ENCODE measurements at regions not wholly inside any gene's neighbourhood (a gene's known extent, or its start where the extent isn't known, plus 50 kb on each side); places are given as distances from the start of the nearest gene placed in this dataset.

DNA sequence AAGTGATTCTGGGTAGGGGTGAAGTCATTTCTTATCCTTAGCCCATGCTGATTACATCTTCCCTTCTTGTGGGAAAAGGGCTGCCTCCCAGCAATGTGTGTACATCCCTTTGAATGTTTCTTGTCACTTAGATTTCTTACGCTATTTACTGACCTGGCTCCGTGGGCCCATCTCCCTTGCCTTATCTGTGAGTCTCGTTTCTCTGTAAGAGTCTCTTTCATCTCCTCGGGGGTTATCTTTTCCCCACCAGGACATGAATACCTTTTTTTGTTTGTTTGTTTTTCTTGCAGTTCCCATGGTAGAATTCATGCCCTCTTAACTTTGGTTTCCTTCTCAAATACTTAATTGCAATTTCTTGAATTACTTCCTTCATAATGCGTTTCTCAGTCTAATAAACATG is 107.7 kb downstream of the BAMBI start:
- no peak for DNase-seq

DNA sequence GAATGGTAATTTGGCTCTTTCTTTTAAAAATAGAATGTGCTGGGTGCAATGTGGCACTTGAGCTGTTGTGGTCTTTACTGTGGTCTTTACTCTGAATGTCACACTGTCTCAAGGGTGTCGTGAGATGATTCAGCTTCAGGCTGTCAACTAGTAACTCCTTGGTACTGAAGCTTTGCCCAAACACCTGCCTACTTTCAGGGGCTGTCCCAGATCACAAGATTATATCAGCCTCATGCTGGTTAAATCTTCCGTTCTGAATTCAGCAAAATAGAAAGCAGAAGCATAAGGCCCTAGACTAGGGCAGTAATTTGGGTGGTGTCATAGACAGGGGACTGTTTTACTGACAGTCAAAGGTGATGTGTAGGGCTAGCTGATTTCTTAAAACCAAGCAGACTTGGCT is 110.9 kb downstream of the BAMBI start:
- no peak for DNase-seq

DNA sequence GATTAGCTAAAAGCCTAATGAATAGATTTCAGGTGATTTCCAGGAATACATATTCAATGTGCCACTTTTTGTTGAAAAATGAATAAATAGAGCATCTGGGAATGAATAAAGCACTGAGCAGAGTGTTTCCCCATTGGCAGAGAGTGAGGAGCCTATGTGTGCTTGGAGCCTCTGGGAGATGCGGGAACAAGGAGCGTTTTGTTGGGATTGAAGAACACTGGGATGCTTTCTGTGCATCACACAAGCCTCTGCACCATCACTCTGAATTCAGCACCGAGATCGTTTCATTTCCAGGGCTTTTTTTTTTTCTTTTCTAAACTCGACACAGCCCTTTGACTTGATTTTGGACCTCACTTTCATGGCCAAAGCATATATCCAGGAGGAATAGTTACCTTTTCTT is 111.4 kb downstream of the BAMBI start:
- no peak for DNase-seq

DNA sequence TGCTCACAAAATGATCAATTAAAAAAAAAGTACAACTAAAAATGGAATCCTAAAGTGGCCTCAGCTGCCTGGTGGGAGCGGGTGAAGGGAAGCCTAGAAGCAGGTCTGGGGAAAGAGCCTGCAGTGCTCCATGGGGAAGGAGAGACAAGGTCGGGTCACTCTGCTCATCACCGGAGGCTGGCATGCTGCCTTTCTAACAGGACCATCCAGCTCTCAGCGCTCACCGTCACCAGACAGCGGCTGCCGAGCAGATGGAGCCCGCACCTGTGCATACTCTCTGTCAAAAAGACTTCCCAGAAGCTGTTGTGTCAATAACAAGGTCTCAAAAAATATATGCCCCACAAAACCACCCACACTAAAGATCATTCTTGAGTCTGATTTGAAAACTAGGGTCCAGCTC is 112.8 kb downstream of the BAMBI start:
- DNase-seq = no peak

DNA sequence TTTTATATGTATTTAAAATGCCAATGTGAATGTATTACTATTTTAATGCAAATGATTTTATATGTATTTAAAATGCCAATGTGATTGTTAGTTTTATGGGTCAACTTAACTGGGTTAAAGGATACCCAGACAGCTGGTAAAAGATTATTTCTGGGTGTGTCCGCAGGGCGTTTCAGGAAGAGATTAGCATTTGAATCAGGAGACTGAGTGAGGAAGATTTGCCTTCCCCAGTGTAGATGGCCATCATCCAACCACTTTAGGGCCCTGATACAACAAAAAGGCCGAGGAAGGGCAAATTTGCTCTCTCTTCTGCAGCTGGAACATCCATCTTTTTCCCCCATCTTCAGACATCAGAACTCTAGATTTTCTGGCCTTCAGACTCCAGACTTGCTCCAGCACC is 116.2 kb downstream of the BAMBI start:
- no peak for DNase-seq

DNA sequence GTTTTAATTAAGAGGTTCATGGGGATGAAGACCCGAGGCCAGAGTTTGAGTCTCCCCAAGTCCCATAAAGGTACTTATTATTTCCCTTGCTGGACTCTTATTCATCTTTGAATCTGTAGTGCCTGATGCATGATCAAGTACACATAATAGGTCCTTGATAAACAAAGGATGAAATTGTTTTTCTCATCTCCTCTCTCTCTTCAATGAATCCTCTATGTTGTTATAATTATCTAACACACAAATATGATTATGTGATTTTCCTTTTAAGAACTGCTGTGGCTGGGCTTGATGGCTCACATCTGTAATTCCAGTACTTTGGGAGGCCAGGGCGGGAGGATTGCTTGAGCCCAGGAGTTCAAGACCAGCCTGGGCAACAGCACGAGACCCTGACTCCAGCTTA is 117.7 kb downstream of the BAMBI start:
- DNase-seq = no peak

DNA sequence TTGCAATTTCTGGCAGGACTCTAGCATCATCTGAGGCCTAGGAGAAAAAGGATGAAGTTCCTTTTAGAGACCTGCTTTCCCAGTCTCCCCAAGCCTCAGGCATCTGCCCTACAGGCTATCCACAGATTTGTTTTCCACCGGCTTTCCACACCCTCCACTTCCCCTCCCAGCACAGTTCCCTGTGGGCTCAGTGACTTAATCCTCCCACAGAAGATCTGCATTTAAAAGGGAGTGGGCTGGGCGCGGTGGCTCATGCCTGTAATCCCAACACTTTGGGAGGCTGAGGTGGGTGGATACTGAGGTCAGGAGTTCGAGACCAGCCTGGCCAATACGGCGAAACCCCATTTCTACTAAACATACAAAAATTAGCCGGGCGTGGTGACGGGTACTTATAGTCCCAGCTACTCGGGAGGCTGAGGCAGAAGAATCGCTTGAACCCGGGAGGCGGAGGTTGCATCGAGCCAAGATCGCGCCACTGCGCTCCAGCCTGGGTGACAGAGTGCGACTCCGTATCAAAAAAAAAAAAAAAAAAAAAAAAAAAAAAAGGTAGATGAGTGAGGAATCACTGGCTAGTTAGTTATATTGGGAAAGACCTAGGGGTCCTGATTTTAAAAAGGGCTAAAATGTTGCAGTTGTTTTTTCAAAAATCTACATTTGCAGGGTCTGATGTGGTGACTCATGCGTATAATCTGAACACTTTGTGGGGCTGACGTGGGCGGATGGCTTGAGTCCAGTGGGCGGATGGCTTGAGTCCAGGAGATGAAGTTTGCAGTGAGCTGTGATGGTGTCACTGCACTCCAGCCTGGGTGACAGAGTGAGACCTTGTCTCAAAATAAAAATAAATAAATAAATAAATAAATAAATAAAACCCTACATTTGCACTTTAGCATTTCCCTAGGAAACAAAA is 119.5 kb downstream of the BAMBI start:
- no peak for DNase-seq

DNA sequence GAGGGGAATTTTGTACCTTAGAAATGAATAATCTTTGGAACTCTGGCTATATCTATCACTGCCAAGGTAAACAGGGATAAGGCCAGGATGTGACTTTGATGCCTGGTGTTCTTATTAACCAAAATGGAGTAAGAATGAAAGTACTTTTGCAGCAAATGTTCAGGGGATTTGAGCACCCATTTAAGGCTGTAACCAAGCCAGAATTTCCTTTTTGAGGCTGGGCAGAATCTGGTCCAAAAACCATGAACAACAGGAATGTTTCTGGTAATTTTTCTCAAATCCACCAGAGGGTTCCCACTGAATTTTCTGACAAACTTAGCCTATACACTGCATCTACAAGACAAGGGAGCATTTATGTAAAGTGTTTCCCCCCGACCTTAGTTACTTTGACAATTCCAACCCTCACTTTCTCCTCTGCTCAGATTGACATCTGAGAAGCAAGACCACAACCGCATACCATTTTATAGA is 120.6 kb downstream of the BAMBI start:
- no peak for DNase-seq

DNA sequence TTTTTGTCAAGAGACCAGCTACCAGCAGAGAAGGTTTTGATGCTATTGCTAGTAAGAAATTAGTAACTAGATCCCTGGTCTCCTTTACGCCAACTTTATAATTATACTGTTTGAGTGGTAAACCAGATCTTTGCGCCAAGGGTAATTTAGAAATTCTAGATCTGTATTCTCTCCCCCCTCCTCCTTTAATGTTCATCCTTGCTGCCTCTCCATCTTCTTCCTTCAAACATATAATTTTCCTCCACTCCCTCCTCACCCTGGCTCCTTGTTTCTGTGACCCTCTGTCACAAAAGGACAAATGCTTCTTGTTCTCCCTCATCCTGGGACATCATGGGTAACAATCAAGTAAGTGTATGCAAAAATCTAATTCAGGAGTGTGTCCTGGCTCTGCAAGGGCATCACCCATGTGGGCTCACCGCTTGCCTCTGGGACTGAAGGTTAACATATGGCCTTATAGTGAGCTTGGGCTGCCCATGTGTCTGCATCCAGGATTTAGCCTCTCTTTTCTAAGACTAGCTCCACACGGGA is 121.2 kb downstream of the BAMBI start:
- DNase-seq = no peak

DNA sequence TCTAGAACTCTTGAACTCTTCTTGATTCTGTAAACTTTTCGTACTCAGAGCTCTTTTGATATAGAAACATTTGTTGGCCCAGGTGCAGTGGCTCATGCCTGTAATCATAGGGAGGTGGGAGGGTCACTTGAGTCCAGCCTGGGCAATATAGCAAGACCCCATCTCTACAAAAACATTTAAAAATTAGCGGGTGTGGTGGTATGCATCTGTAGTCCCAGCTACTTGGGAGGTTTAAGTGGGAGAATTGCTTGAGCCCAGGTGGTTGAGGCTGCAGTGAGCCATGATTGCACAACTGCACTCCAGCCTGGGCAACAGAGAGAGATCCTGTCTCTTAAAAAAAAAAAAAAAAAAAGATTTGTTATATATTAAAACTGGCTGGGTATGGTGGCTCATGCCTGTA is 121.6 kb downstream of the BAMBI start:
- DNase-seq = no peak

DNA sequence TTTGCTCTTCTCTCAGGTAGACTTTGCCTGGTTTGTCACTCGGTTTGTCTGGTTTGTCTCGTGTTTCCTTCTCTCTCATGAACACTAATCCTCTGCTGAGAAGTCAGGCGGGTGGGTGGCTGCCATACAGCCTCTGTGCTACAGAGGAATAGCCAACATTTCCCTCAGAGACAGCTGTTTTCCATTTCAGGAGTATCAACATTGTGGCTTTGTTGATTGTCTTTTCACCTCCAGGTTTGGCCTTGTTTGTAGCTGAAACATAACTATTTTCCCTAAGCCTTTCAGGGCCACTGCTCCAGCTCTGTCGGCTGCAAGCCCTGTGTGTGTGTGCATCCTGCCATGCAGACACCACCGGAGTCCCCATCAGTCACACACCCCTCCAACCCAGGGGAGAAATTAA is 122.8 kb downstream of the BAMBI start:
- no peak for DNase-seq

DNA sequence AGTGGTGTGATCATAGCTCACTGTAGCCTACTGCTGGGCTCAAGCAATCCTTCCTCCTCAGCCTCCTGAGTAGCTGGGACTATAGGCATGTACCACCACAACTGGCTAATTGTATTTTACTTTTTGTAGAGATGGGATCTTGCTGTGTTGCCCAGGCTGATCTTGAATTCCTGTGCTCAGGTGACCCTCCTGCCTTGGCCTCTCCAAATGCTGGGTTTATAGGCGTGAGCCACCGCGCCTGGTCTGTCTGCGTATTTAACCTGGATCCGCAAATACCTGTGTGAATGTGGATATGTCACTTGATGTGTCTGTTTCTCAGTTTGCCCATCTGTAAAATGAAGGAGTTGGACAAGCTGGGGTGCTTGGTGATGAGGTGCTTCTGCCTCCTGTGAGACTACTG is 123.9 kb downstream of the BAMBI start:
- no peak for DNase-seq

DNA sequence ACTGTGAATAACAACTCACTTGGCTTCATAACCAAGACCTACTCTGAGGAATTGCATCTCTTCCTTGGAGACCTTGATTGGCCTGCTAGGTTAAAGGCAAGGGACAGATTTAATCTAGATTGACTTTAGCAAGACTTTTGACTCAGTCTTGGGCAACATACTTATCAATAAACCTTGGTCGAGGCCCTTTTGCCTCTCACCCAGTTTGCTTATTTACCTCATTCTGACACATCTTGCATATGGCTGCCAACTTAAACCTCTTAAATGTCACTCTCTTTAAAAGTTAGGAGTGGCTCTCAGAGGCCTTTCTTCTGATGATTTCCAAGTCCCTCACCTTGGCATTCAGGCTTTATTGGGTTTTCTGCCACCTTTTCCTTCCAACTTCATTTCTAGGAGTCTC is 124.5 kb downstream of the BAMBI start:
- no peak for DNase-seq

DNA sequence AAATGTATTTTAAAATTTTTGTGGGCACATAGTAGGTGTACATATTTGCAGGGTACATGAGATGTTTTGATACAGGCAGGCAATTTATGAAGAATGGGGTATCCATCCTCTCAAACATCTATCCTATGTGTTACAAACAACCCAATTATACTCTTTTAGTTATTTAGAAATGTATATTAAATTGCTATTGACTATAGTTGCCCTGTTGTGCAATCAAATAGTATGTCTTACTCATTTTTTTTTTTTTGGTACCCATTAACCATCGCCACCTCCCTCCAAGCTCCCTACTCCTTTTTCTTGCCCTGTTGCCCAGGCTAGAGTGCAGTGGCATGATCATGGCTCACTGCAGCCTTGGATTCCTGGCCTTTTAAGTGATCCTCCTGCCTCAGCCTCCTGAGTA is 128.1 kb downstream of the BAMBI start:
- DNase-seq = no peak

DNA sequence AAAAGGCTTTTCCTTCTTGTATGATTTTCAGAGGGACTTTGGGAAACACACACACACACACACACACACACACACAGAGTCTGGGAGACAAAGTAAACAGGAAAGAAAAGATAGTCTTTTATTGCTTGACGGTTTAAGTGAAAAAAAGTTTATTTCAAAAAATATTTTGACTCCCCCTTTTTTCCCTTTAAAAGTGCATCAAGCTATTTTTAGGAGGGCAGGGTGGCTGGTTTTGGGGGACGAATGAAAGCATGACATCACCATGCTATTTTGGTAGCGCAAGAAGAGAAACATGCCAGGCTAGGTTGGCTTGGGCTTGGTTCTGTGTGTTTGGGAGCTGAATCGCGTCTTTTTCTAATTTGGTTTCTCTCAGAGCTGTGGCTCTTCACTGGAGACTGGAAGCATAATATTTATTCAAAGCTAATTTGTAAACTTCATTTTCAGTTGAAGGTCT is 129.2 kb downstream of the BAMBI start:
- DNase-seq = no peak

DNA sequence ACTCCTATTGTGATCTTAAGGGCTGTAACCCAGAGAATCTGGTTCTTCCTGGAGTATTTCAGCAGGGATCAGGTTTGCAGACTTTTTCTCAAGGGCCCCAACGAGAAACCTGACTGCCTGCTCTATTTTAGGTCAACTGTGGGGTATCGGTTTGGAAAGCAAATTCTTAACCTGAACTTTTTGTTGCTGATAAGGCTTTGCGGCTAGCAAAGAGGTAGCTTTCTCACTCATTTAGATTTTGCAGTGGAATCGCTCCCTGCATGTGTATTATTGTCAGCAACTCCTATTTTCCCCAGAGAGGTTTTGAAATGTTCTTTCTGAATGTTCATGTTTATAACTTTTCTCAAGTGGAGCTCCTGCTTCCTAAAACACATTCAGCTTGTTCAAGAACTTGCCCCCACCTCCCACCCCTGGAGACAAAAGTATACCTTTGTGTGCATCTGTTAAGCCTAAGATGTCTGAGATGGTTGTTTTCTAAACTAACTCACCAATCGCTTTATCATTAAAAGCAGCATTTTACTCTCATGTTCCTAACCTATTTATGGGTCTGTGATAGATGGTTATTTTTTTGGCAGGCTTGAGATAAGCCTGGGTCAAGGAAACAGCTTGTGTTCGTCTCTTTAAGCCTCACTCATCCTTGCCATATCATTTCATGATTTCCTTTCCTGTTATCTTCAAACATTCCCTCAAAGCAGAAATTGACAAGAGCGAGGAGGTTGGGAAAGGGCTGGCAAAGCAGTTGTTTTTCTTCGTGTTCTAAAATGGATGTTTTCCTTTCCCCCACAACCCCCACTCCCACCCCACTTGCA is 129.8 kb downstream of the BAMBI start:
- no peak for DNase-seq

DNA sequence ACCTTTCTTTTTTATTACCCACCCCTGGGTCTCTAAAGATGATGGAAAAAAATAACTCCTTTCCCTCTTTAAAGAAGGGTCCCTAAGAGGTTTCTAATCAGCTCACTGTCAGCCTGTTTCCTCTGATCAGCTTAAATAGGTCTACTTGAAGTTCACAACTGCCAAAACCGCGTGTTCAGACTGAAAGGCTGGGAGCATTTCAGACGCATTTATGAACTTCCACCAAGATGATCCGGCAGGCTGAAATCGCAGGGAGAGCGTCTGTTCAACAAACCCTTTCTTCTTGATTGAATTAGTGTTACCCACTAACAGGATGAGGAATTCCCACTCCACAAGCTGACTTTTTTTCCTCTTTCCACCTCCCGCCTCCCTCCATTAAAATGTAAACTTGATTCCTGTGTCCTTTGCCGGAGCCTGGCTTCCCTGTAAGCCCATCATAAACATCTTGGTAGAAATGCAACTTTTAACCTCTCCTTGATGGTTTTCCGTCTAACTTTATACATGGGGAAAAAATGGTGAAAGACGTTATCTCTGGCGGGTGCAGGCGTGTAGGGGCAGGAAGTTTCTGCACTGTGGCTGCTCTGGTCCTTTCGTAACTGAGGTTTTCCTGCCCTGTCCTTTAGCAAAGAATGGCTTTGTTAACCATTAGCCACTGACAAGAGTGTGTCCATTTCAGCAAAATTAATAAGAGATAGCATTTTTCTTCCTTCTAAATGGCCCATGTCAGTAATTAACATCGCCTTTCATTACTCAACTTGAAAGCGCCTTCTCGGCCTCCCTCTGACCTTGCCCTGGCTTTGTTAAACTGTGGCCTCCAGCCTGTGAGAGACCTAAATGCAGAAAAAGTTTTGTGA is 130.7 kb downstream of the BAMBI start:
- DNase-seq = no peak

DNA sequence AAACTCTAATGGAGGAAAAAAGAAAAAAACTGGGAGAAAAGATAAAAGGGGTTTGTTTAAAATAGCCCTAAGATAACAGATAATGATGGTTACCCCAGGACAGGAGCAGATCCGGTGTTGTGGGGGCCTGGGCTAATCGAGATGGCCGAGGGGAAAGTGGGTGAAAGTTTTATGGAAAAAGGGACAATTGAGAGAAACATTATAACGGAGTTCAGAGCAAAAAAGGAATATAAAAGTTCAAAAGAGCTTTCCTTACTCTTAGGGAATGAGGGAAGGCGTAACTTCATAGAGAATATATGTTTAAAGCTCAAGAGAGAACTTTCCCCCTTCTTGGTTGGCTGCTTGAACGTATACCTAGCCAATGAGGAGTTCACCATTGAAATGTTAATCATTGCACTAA is 131.4 kb downstream of the BAMBI start:
- DNase-seq = no peak

DNA sequence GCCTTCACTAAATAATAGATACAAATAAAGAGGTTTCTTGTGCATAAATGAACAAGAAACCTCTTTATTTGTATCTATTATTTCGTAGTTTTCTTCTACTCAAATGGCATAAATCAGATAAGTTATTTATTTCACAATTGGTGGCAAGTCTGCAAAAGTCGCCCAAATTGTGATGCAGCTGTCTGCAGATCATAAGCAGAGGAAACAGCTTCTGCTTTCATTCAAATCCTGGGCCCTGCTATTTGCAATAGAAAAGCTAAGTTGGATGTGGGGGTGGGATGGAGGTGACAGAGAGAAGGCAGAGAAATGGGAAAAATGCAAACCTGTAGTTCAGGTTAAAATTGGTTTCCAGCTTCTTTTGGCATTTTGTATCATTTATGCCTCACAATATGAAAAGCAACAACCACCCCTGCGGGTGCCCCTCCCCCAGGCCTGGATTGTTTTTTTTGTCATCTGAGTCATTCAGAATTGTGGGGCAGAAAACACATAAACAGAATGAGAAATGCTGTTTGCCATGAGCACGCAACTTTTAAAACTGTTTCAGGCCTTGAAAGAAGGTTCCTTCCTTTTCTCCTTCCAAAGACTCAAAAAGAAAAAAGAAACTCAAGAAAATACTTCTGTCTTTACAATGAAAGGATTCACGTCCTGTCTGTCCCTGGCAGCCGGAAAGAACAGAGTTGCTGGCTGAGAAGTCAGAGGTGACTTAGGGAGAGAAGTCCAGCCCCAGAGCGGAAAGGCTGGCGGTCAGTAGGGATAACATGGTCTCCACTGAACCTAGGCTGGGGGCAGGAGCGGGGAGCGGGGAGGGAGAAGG is 132.9 kb downstream of the BAMBI start:
- no peak for DNase-seq

DNA sequence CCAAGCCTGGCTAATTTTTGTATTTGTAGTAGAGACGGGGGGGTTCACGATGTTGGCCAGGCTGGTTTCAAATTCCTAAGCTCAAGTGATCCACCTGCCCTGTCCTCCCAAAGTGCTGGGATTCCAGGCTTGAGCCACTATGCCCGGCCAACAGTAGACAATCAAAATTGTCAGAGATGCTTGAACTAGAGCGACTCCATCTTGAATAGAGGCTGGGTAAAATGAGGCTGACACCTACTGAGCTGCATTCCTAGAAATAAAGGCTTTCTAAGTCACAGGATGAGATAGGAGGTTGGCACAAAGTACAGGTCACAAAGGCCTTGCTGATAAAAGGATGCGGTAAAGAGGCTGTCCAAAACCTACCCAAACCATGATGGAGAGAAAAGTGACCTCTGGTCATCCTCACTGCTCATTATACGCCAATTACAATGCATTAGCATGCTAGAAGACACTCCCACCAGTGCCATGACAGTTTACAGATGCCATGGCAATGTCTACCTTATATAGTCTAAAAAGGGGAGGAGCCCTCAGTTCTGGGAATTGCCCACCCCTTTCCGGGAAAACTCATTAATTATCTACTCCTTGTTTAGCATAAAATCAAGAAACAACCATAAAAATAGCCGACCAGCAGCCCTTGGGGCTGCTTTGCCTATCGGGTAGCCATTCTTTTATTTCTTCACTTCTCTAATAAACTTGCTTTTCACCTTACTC is 134.5 kb downstream of the BAMBI start:
- DNase-seq = no peak

Data from stimulated activated CD4-positive, alpha-beta T cell treated with anti-CD3 and anti-CD28 coated beads, Interleukin-4, amount 100 ng/mL, for 24 hours (primary cell).